Bronchial epithelial cell (primary cell): ENCODE measurements at regions not wholly inside any gene's neighbourhood (a gene's known extent, or its start where the extent isn't known, plus 50 kb on each side); places are given as distances from the start of the nearest gene placed in this dataset.

ENCODE experiments used
- DNase-seq: peaks from one replicate; pipeline ENCODE4 v3.0.0-alpha.2; 2010; ENCODE audit warnings: low read depth
- FAIRE-seq: peaks from 2 replicates; lab custom pipeline; 2011; peaks lifted over from hg19 to GRCh38; lab: Jason Lieb, UNC
- H3K27me3 ChIP-seq: 2 replicates; pipeline ENCODE4 v1.5.1; 2011; ENCODE audit warnings: low read length; ENCODE audit not compliant: control insufficient read depth, insufficient read depth
- H3K36me3 ChIP-seq: 2 replicates; pipeline ENCODE4 v1.5.1; 2011; ENCODE audit warnings: low read length; ENCODE audit not compliant: control insufficient read depth, insufficient read depth
- H3K4me3 ChIP-seq: 2 replicates; pipeline ENCODE4 v1.5.1; 2011; ENCODE audit warnings: mild to moderate bottlenecking, low read depth, low read length, control low read depth
- TF ChIP-seq, protein P1 (sequence below): IDR thresholded peaks from 2 replicates; pipeline ENCODE4 v1.5.1; 2011; ENCODE audit warnings: mild to moderate bottlenecking, moderate library complexity, low read length, control low read depth, inconsistent platforms; ENCODE audit not compliant: insufficient read depth, severe bottlenecking

DNA sequence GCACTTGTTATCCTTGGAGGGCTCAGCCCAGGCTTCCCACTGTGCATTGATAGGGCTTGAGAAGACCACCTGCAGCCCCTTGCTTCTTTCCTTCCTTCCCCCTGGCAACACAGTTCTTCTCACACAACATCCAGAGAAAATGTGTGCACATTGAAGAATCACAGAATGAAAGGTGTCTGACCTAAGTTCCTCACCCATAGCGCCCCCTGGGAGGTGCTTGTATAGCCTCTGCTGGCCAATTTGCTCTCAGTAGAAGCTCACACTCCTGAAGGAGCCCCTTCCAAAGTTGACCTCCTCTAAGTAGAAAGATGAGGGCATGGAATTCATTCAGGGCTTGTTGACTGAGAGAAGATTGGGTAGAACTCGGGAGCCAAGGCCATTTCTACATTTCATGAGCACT, 758.4 kb upstream of the KLHL29 start:
- DNase-seq (no peak), FAIRE-seq (no peak)
- no peaks in the 10 kb centered on the region for H3K27me3 ChIP-seq
- no peaks in the 10 kb centered on the region for H3K36me3 ChIP-seq
- TF ChIP-seq, protein P1, sequence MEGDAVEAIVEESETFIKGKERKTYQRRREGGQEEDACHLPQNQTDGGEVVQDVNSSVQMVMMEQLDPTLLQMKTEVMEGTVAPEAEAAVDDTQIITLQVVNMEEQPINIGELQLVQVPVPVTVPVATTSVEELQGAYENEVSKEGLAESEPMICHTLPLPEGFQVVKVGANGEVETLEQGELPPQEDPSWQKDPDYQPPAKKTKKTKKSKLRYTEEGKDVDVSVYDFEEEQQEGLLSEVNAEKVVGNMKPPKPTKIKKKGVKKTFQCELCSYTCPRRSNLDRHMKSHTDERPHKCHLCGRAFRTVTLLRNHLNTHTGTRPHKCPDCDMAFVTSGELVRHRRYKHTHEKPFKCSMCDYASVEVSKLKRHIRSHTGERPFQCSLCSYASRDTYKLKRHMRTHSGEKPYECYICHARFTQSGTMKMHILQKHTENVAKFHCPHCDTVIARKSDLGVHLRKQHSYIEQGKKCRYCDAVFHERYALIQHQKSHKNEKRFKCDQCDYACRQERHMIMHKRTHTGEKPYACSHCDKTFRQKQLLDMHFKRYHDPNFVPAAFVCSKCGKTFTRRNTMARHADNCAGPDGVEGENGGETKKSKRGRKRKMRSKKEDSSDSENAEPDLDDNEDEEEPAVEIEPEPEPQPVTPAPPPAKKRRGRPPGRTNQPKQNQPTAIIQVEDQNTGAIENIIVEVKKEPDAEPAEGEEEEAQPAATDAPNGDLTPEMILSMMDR: no peak
- no peak overlapping the region for H3K4me3 ChIP-seq

DNA sequence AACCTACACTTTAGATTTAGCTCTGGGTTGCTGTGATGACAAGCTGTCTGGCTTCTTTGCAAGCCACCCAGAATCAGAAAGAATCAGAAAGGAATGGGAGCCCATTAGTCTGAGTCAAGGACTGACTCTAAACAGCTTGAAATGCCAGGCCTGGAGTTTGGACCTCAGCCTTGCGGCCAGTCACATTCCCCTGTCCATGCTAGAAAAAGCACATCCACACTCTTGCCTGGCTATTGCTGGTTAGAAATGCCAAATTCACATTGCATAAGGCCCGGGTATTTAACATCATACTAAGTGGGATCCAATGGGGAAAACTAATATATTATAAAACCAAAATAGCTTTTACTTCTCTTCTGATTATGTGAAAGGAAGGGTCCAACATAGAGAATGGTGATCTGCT, 756.8 kb upstream of the KLHL29 start:
- no peaks in the 10 kb centered on the region for H3K36me3 ChIP-seq
- TF ChIP-seq, protein P1: no peak
- FAIRE-seq: no peak

DNA sequence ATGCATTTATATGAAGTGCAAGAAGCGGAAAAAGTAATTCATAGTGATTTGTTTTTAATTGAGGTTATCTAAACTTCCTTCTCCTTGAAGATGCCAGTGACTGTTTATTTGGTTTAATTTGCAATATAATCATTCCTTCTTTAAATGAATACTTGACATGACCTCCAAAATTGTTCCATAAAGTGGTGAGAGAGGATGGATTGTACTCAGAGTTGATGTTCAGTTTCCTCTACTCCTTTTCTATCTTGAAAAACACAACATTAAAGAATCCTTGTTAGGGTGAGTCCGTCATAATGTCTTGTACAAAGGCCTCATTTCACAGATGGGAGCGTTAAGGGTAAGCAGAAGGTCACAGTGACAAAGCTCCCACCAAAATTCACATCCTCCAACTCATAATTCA, 756.1 kb upstream of the KLHL29 start:
- H3K4me3 ChIP-seq: no peak overlapping the region
- no peak for FAIRE-seq
- no peaks in the 10 kb centered on the region for H3K27me3 ChIP-seq
- H3K36me3 ChIP-seq: no peaks in the 10 kb centered on the region
- TF ChIP-seq, protein P1: no peak
- no peak for DNase-seq

More for the DNA sequence above, 756.8 kb upstream of the KLHL29 start:
- no peak for DNase-seq
- H3K27me3 ChIP-seq: no peaks in the 10 kb centered on the region
- H3K4me3 ChIP-seq: no peak overlapping the region

DNA sequence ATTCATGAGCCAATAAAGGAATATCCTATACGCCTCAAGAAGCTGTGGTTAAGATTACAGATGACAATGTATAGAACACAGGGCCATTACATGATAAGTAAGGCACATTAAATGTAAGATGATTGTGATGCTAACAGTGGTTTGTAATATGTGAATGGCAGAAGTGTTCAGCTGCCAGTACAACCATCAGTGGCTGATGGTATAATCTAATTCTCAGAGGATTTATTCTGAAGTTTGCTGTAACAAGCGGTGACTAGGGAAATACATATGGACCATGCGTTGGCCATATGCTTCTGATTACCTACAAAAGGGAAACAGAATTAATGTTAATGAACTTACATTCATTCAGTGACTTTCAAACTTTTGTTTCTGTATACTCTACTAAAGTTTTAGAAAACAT, 750.8 kb upstream of the KLHL29 start:
- no peak overlapping the region for H3K4me3 ChIP-seq
- no peaks in the 10 kb centered on the region for H3K36me3 ChIP-seq
- TF ChIP-seq, protein P1: no peak
- no peaks in the 10 kb centered on the region for H3K27me3 ChIP-seq
- FAIRE-seq (no peak), DNase-seq (no peak)

DNA sequence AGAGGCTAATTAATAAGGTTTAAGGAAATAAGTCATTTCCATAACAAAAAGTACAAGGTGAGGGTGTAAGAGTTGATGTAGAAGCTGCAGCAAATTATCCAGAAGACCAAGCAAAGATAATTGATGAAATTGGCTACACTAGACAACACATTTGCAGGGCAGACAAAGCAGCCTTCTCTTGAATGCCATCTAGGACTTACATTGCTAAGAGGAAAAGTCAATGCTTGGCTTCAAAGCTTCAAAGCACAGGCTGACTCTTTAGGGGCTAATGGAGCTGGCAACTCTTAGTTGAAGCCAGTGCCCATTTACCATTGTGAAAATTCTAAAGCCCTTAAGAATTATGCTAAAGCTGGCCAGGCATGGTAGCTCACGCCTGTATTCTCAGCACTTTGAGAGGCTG, 728.6 kb upstream of the KLHL29 start:
- Histone ChIP-seq H3K27me3 (no peaks in the 10 kb centered on the region), H3K4me3 (no peak overlapping the region), H3K36me3 (no peaks in the 10 kb centered on the region)
- TF ChIP-seq, protein P1: no peak
- FAIRE-seq (no peak), DNase-seq (no peak)

DNA sequence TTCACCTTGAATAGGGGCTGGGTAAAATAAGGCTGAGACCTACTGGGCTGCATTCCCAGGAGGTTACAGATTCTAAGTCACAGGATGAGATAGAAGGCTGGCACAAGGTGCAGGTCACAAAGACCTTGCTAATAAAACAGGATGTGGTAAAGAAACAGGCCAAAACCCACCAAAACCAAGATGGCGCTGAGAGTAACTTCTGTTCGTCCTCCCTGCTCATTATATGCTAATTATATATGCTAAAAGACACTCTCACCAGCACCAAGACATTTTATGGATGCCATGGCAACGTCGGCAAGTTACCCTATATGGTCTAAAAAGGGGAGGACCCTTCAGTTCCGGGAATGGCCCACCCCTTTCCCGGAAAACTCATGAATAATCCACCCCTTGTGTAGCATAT, 711.5 kb upstream of the KLHL29 start:
- Histone ChIP-seq H3K4me3 (no peak overlapping the region), H3K27me3 (no peaks in the 10 kb centered on the region), H3K36me3 (no peaks in the 10 kb centered on the region)
- FAIRE-seq (no peak), DNase-seq (no peak)
- TF ChIP-seq, protein P1: no peak
